GM19023 (cell line): ENCODE measurements at regions not wholly inside any gene's neighbourhood (a gene's known extent, or its start where the extent isn't known, plus 50 kb on each side); places are given as distances from the start of the nearest gene placed in this dataset.

Source experiments
- ATAC-seq: cut with Tn5 transposase; IDR thresholded peaks from one replicate; pipeline ENCODE4 v1.9.1; 2021; ENCODE audit warnings: mild to moderate bottlenecking, moderate library complexity; ENCODE audit not compliant: unreplicated experiment

- no peak for ATAC-seq
Measured at GRCh38 chr4:123913598-123913997, 517.0 kb downstream of the SPRY1 start.

DNA sequence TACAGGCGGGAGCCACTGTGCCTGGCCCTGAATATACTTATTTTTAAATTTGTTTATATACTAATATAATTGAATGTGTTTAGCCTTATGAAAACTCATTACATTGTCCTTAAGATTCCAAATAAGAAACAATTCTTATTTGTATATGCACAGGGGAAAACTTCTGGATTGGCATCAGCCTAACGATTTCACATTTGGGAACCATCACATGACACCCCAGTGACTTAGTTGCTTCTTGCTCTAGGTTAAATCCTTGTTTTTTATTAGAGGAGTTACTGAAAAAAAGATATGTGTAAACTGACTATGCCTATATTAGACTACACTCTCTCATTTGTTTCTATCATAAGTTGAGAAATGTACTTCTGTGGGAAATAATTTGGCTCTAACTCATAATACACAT, 520.2 kb downstream of the SPRY1 start:
- ATAC-seq, result no peak

DNA sequence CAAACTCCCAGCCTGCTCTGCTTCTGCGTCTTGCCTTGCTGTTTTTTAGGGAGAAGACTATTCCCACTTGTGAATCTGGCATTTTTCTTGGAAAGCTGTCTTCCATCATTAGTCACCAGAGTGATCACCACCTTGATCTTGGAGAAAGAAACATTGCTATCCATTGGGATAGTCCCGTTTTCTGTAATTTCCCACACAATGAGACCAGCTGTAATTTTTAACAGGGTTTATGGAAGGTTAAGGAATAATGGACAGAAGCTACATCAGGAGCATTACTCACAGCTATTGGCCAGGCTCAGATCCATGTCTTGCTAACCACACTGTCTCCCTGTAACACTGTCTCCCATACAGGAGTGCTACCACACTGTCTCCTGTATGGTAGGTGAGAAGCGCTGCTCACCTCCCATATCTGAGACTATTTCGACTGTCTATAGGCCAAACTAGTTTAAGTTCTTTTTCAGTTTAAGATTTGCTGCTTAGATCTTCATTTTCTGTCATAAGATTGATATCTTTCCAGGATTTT, 523.0 kb downstream of the SPRY1 start:
- no peak for ATAC-seq

DNA sequence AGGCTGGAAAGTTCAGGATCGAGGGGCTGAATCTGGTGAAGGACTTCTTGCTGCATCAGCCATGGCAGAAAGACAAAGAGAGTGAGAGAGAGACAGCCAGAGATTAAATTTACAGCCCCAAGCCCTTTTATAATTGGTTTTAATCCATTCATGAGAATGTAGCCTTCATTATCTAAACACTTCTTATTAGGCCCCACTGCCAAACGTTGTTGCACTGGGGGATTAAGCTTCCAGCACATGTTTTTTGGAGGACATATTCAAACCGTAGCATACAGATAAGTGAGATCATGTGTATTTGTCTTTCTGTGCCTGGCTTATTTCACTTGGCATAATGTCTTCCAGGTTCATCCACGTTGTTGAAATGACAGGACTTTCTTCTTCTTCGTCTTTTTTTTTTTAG, 524.7 kb downstream of the SPRY1 start:
- no peak for ATAC-seq

GRCh38 chr4:123922847-123923246, 526.3 kb downstream of the SPRY1 start:
- no peak for ATAC-seq

- ATAC-seq, result no peak
Measured at GRCh38 chr4:123924536-123924935, 527.9 kb downstream of the SPRY1 start.

DNA sequence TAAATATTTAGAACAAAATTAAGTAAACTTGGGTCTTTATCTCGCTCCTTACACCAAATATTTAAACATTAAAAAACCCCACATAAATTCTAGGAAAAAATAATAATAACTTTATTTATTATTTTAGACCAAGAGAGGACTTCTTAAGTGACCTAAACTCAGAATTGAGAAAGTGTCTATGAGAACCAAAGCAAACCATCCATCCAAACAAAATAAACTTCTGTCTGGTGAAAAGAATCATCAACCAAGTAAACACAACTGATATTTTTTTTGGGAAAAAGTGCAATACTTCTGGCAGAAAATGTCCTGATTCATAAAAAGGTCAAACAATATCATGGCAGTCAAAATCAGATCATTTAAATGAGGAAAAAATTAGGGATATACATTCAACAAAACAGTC, 533.0 kb downstream of the SPRY1 start:
- no peak for ATAC-seq

- ATAC-seq, result no peak
Measured at GRCh38 chr4:123930996-123931395, 534.4 kb downstream of the SPRY1 start.

- no peak for ATAC-seq
Measured at GRCh38 chr4:123934096-123934495, 537.5 kb downstream of the SPRY1 start.

- ATAC-seq, result no peak
Measured at GRCh38 chr4:123936621-123937043, 540.0 kb downstream of the SPRY1 start.

- ATAC-seq, result no peak
Measured at GRCh38 chr4:123937581-123937980, 541.0 kb downstream of the SPRY1 start.

DNA sequence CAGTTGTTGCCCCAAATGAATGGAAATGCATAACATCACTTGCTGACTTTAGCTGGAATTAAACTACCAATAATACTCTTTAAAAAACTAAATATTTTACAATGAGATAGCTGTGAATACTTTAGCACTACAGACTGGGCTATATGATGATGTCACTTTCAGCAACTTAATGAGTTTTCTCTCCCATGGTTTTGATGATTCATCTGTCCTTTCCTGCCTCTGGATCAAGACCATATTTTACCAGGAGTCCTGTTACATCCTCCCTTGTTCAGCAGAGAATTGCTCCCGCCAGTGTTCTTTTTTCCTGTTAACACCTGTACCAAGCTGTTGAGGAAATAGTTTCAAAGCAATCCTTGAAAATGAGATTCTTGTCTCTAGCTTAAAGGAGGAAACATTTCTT, 543.0 kb downstream of the SPRY1 start:
- no peak for ATAC-seq

DNA sequence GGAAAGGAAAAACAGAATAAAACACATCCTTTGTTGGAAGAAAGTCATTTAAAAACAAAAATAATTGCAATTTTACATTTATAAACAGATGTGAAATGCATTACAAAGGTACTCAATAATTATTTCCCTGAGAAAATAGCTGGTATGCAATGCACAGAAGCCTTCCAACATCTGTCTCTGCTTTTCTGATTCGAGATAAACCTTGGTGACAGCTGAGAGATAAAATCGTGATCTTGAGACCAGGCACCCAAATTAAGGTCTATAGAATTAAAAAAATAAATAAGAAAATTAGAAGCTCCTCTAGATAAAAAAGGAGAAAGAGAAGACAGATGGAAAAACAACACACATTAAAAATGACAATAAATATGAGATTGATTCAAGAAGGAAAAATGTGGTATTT, 544.0 kb downstream of the SPRY1 start:
- no peak for ATAC-seq

- no peak for ATAC-seq
Measured at GRCh38 chr4:123941306-123941705, 544.7 kb downstream of the SPRY1 start.

GRCh38 chr4:123943976-123944375, 547.4 kb downstream of the SPRY1 start:
- no peak for ATAC-seq

GRCh38 chr4:123945301-123945700, 548.7 kb downstream of the SPRY1 start:
- no peak for ATAC-seq

GRCh38 chr4:123950530-123950929, 553.9 kb downstream of the SPRY1 start:
- ATAC-seq, result no peak

- ATAC-seq, result no peak
Measured at GRCh38 chr4:123952530-123953274, 556.1 kb downstream of the SPRY1 start.

- ATAC-seq, result no peak
Measured at GRCh38 chr4:123953566-123953965, 557.0 kb downstream of the SPRY1 start.

DNA sequence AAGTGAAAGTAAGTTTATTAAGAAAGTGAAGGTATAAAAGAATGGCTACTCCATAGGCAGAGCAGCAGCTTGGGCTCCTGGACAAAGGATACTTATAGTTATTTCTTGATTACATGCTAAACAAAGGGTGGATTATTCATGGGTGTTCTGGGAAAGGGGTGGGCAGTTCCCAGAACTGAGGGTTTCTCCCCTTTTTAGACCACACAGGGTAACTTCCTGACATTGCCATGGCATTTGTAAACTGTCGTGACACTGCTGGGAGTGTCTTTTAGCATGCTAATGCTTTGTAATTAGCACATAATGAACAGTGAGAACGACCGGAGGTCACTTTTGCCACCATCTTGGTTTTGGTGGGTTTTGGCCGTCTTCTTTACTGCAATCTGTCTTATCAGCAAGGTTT, 557.6 kb downstream of the SPRY1 start:
- ATAC-seq, result no peak

- ATAC-seq, result no peak
Measured at GRCh38 chr4:123955167-123955800, 558.7 kb downstream of the SPRY1 start.

DNA sequence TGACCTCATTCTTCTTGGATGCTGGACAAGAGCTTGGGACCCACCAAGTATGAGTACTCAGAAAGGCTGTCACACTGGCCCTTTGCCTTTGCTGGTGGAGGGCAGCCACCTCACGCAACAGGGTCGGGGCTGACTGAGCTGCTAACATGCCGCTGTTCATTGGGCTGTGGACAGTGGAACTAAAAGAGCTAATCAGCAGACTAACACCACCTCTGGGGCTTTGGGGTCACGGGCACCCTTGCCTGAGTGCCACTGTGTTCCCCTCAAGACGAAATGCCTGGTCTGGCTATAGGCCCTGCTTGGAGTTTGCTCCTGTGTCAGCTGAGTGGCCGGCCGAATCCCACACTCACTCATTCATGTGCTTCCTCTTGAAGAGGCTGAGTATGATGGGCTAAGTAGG, 559.6 kb downstream of the SPRY1 start:
- no peak for ATAC-seq
